K562 (cell line): ENCODE measurements at regions not wholly inside any gene's neighbourhood (a gene's known extent, or its start where the extent isn't known, plus 50 kb on each side); places are given as distances from the start of the nearest gene placed in this dataset.
A peak's percentile ranks its signal among the peaks of the same experiment; 100 is the strongest.

ENCODE experiments used
- ARID2 ChIP-seq: fragments of 450-650 bp; IDR thresholded peaks from 2 replicates; pipeline ENCODE4 v1.6.1; 2017; ENCODE audit warnings: antibody characterized with exemption, mild to moderate bottlenecking
- CBX1 ChIP-seq: sonication (generic); IDR thresholded peaks from 2 replicates; pipeline ENCODE4 v1.6.1; 2016; ENCODE audit warnings: antibody characterized with exemption, low read depth, mild to moderate bottlenecking
- EZH2 ChIP-seq: IDR thresholded peaks from 2 replicates; pipeline ENCODE4 v1.6.1; 2012; ENCODE audit warnings: low read depth, mild to moderate bottlenecking, inconsistent platforms, low read length, borderline replicate concordance
- MECOM ChIP-seq: fragments of 250-450 bp; sonication (Bioruptor Pico); IDR thresholded peaks from 2 replicates; pipeline ENCODE4 v1.8.0; 2022; ENCODE audit warnings: inconsistent platforms
- NONO ChIP-seq, 2 experiments: fragments of 200-400 bp in 1 of 2; fragments of 450-650 bp in 1 of 2; formaldehyde crosslinking in 1 of 2; IDR thresholded peaks; 2 replicates each; pipeline ENCODE4 v1.6.1; 2017; ENCODE audit warnings: low read depth in 2 of 2, mild to moderate bottlenecking in 2 of 2, moderate library complexity in 2 of 2, low read length in 1 of 2
- SMARCA4 ChIP-seq: fragments of 450-650 bp; IDR thresholded peaks from 2 replicates; pipeline ENCODE4 v1.6.1; 2016
- SMARCE1 ChIP-seq: fragments of 450-650 bp; IDR thresholded peaks from 2 replicates; pipeline ENCODE4 v1.7.1; 2016; ENCODE audit warnings: mild to moderate bottlenecking
- SUPT5H ChIP-seq: fragments of 450-650 bp; IDR thresholded peaks from 2 replicates; pipeline ENCODE4 v1.6.1; 2016
- ZEB2 ChIP-seq: fragments of 450-650 bp; IDR thresholded peaks from 2 replicates; pipeline ENCODE4 v1.6.1; 2016
- TF ChIP-seq, protein P1 (sequence below): fragments of 450-650 bp; formaldehyde crosslinking; IDR thresholded peaks from 2 replicates; pipeline ENCODE4 v1.4.0; 2022; ENCODE audit warnings: missing genetic modification characterization
- TF ChIP-seq, protein P2 (sequence below): fragments of 450-650 bp; IDR thresholded peaks from 2 replicates; pipeline ENCODE4 v1.7.0; 2016; ENCODE audit warnings: borderline replicate concordance
- TF ChIP-seq, protein P3 (sequence below), 2 experiments: fragments of 450-650 bp; IDR thresholded peaks; 2 replicates each; pipeline ENCODE4 v1.6.1; 2016; ENCODE audit warnings: mild to moderate bottlenecking in 2 of 2, borderline replicate concordance in 1 of 2, low read depth in 1 of 2, moderate library complexity in 1 of 2
- TF ChIP-seq, protein P4 (sequence below): fragments of 250-450 bp; sonication (Bioruptor Pico); IDR thresholded peaks from 2 replicates; pipeline ENCODE4 v1.4.0; 2020; ENCODE audit warnings: mild to moderate bottlenecking, moderate library complexity

DNA sequence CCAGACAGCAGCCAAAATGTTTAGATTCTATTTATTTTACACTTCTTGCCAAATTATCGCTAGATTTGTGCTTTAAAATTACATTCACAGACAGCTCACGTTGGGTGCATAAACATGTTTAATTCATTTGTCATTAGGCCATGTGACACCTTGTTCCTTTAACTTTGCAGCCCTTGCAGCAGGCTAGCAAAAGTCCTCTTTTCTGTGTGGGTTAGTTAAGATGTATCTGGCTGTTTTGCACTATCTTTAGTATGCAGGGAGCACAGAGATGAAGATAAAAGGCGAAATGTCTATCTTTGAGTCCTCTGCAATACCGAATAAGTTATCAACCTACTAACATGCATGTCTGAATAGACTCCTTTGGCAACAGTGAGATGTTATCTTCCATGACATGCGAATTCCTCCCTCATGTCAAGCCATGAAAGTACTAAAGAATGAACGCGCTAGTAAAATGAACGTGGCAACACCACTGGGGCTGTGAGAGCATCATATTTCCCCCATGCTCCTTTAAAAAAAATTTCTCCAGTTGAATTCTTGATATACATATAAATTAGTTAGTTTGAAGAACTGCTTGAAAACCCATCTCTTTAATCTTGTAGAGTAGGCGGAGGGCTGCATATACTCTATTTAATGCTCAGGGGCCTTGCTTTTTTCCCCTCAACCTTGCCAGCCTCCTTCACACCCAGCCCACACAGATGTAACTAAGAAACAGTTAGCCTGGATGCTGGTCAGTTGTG is 620.4 kb upstream of the NR2F2 start (continued):
- TF ChIP-seq, protein P1, sequence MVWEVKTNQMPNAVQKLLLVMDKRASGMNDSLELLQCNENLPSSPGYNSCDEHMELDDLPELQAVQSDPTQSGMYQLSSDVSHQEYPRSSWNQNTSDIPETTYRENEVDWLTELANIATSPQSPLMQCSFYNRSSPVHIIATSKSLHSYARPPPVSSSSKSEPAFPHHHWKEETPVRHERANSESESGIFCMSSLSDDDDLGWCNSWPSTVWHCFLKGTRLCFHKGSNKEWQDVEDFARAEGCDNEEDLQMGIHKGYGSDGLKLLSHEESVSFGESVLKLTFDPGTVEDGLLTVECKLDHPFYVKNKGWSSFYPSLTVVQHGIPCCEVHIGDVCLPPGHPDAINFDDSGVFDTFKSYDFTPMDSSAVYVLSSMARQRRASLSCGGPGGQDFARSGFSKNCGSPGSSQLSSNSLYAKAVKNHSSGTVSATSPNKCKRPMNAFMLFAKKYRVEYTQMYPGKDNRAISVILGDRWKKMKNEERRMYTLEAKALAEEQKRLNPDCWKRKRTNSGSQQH (CRISPR knock-in tag) = no peak
- TF ChIP-seq ZEB2 (peak; percentile 84; the same call in 1 of the 2 replicates), NONO (IDR thresholded peaks at IDR 0.05; ENCODE audit: low read depth in 2 of 2, low read length in 1 of 2) (peak in 1 of 2 experiments; percentile 95; a peak in 2 of 4 replicates), ARID2 (no peak), MECOM (peak; percentile 75), SMARCE1 (peak; percentile 99), SUPT5H (no peak), CBX1 (no peak), EZH2 (no peak; the same call in 1 of the 2 replicates), SMARCA4 (peak; percentile 99)
- TF ChIP-seq, protein P2, sequence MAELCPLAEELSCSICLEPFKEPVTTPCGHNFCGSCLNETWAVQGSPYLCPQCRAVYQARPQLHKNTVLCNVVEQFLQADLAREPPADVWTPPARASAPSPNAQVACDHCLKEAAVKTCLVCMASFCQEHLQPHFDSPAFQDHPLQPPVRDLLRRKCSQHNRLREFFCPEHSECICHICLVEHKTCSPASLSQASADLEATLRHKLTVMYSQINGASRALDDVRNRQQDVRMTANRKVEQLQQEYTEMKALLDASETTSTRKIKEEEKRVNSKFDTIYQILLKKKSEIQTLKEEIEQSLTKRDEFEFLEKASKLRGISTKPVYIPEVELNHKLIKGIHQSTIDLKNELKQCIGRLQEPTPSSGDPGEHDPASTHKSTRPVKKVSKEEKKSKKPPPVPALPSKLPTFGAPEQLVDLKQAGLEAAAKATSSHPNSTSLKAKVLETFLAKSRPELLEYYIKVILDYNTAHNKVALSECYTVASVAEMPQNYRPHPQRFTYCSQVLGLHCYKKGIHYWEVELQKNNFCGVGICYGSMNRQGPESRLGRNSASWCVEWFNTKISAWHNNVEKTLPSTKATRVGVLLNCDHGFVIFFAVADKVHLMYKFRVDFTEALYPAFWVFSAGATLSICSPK = no peak
- TF ChIP-seq, protein P3, sequence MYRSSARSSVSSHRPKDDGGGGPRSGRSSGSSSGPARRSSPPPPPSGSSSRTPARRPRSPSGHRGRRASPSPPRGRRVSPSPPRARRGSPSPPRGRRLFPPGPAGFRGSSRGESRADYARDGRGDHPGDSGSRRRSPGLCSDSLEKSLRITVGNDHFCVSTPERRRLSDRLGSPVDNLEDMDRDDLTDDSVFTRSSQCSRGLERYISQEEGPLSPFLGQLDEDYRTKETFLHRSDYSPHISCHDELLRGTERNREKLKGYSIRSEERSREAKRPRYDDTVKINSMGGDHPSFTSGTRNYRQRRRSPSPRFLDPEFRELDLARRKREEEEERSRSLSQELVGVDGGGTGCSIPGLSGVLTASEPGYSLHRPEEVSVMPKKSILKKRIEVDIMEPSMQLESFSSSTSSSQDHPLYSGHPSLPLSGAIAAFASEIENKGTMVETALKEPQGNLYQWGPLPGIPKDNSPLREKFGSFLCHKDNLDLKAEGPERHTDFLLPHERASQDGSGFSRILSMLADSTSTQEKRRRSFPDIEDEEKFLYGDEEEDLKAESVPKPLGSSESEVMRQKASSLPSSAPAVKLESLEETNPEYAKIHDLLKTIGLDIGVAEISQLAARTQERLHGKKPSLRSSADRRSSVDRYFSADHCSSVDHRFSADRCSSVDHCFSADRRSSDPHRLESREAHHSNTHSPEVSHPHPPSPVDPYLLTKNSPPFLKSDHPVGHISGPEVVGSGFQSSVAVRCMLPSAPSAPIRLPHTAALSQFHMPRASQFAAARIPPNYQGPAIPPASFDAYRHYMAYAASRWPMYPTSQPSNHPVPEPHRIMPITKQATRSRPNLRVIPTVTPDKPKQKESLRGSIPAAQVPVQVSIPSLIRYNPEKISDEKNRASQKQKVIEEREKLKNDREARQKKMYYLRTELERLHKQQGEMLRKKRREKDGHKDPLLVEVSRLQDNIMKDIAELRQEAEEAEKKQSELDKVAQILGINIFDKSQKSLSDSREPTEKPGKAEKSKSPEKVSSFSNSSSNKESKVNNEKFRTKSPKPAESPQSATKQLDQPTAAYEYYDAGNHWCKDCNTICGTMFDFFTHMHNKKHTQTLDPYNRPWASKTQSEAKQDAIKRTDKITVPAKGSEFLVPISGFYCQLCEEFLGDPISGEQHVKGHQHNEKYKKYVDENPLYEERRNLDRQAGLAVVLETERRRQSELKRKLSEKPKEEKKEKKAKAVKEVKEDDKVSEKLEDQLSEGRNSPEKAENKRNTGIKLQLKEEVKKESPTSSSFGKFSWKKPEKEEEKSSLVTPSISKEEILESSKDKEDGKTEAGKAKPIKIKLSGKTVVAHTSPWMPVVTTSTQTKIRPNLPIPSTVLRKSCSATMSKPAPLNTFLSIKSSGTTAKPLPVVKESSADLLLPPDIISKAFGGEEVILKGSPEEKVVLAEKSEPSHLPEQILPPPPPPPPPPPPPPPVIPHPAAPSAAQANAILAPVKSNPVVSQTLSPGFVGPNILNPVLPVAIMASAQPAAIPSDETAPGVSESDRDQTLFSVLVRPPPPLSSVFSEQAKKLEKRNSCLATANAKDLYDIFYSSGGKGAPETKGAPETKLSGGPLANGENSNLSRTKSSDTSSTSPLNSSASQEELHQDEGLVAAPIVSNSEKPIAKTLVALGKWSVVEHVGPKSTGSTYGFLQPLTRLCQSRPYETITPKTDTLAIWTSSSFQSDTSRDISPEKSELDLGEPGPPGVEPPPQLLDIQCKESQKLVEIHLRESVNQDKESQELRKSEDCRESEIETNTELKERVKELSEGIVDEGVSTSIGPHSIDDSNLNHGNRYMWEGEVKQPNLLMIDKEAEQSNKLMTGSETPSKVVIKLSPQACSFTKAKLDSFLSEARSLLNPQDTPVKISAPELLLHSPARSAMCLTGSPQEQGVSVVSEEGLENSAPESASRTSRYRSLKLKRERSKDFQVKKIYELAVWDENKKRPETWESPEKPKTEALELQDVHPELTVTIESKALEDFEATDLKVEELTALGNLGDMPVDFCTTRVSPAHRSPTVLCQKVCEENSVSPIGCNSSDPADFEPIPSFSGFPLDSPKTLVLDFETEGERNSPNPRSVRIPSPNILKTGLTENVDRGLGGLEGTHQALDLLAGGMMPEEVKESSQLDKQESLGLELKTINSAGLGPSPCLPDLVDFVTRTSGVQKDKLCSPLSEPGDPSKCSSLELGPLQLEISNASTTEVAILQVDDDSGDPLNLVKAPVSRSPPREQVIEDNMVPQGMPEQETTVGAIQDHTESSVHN (IDR thresholded peaks at IDR 0.05; ENCODE audit: borderline replicate concordance in 1 of 2, low read depth in 1 of 2) = peak in 1 of 2 experiments; percentile 49; a peak in 1 of 4 replicates
- TF ChIP-seq, protein P4, sequence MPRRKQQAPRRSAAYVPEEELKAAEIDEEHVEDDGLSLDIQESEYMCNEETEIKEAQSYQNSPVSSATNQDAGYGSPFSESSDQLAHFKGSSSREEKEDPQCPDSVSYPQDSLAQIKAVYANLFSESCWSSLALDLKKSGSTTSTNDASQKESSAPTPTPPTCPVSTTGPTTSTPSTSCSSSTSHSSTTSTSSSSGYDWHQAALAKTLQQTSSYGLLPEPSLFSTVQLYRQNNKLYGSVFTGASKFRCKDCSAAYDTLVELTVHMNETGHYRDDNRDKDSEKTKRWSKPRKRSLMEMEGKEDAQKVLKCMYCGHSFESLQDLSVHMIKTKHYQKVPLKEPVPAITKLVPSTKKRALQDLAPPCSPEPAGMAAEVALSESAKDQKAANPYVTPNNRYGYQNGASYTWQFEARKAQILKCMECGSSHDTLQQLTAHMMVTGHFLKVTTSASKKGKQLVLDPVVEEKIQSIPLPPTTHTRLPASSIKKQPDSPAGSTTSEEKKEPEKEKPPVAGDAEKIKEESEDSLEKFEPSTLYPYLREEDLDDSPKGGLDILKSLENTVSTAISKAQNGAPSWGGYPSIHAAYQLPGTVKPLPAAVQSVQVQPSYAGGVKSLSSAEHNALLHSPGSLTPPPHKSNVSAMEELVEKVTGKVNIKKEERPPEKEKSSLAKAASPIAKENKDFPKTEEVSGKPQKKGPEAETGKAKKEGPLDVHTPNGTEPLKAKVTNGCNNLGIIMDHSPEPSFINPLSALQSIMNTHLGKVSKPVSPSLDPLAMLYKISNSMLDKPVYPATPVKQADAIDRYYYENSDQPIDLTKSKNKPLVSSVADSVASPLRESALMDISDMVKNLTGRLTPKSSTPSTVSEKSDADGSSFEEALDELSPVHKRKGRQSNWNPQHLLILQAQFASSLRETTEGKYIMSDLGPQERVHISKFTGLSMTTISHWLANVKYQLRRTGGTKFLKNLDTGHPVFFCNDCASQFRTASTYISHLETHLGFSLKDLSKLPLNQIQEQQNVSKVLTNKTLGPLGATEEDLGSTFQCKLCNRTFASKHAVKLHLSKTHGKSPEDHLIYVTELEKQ (CRISPR knock-in tag) = no peak
